Fibroblast of the aortic adventitia (primary cell): ENCODE measurements at regions not wholly inside any gene's neighbourhood (a gene's known extent, or its start where the extent isn't known, plus 50 kb on each side); places are given as distances from the start of the nearest gene placed in this dataset.

Source experiments
- DNase-seq: peaks from one replicate; pipeline ENCODE4 v3.0.0-alpha.2; 2010; ENCODE audit warnings: low read depth
- H3K4me3 ChIP-seq: 2 replicates; pipeline ENCODE4 v1.5.1; 2011; ENCODE audit warnings: low read depth, mild to moderate bottlenecking, control low read depth, low read length, moderate library complexity
- TF ChIP-seq, protein P1 (sequence below): IDR thresholded peaks from 2 replicates; pipeline ENCODE4 v1.5.1; 2011; ENCODE audit warnings: mild to moderate bottlenecking, low read length, control low read depth, inconsistent platforms; ENCODE audit not compliant: insufficient read depth

- DNase-seq: no peak
- no peak overlapping the region for H3K4me3 ChIP-seq
- TF ChIP-seq, protein P1, sequence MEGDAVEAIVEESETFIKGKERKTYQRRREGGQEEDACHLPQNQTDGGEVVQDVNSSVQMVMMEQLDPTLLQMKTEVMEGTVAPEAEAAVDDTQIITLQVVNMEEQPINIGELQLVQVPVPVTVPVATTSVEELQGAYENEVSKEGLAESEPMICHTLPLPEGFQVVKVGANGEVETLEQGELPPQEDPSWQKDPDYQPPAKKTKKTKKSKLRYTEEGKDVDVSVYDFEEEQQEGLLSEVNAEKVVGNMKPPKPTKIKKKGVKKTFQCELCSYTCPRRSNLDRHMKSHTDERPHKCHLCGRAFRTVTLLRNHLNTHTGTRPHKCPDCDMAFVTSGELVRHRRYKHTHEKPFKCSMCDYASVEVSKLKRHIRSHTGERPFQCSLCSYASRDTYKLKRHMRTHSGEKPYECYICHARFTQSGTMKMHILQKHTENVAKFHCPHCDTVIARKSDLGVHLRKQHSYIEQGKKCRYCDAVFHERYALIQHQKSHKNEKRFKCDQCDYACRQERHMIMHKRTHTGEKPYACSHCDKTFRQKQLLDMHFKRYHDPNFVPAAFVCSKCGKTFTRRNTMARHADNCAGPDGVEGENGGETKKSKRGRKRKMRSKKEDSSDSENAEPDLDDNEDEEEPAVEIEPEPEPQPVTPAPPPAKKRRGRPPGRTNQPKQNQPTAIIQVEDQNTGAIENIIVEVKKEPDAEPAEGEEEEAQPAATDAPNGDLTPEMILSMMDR: no peak
These were observed 217.2 kb downstream of the XPNPEP1 start for GRCh38 chr10:109706026-109706560.

DNA sequence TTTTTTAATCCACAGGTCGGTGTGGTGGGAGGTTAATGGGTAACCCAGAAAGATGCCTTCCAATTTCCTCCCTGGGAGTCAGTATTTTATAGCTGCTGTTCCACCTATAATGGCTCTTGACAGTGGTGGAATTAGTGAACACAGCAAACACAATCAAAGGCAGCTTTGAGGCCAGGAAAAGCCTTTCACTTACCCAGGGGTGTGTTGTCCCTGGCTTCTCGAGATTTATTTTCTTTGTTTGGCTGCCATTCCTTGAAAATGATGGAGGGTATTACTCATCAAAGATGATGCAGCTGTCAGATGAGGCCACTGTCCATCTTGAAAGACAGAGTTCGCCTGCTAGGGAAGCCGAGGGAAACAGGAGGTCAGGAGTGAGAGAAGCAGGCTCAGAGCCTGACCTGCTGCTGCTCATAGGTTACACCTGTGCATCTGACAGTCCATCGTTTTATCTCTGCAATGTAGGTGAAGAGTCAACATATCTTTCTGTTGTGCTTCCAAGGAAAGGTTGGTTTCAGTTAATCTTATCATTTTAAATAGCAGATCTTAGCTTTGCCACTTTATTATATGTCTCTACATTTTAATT is 221.6 kb downstream of the XPNPEP1 start:
- H3K4me3 ChIP-seq: no peak overlapping the region
- no peak for DNase-seq
- TF ChIP-seq, protein P1: no peak

GRCh38 chr10:109698882-109699664 is 224.2 kb downstream of the XPNPEP1 start:
- DNase-seq: no peak
- TF ChIP-seq, protein P1: no peak
- H3K4me3 ChIP-seq: no peak overlapping the region

- TF ChIP-seq, protein P1: no peak
- DNase-seq: no peak
- H3K4me3 ChIP-seq: no peak overlapping the region
These were observed 225.2 kb downstream of the XPNPEP1 start for GRCh38 chr10:109698086-109698485.

- TF ChIP-seq, protein P1: no peak
- H3K4me3 ChIP-seq: no peak overlapping the region
- no peak for DNase-seq
These were observed 226.1 kb downstream of the XPNPEP1 start for GRCh38 chr10:109696981-109697775.

DNA sequence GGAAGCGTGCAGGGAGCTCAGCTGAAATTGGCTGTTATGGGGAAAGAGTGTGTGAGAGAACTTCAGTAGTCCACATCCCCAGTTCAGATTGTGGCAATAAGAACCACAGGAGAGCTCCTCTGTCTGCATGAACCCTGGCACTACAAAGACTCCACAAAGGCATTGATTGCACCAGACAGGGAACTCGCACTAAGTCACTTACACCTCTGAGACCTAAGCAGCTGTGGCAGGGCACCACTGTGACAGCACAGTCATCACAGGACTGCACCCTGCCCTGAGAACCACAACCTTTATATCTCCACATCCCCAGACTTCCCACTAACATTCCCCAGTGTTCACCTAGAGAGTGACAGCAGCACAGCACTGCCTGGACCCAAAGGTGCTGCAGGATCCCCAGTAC is 226.8 kb downstream of the XPNPEP1 start:
- TF ChIP-seq, protein P1: no peak
- DNase-seq: no peak
- no peak overlapping the region for H3K4me3 ChIP-seq
